ENCODE measurements at regions not wholly inside any gene's neighbourhood (a gene's known extent, or its start where the extent isn't known, plus 50 kb on each side); places are given as distances from the start of the nearest gene placed in this dataset.

DNA sequence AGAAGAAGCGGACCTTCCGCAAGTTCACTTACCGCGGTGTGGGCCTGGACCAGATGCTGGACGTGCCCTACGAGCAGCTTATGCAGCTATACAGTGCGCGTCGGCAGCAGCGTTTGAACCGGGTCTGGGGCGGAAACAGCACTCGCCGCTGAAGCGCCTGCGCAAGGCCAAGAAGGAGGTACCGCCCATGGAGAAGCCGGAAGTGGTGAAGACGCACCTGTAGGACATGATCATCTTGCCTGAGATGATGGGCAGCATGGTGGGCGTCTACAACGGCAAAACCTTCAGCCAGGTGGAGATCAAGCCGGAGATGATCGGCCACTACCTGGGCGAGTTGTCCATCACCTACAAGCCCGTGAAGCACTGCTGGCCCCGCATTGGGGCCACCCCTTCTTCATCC, 390.4 kb upstream of the MEIS2 start:
- no peaks in the 10 kb centered on the region for H3K4me1 ChIP-seq
- no peaks in the 10 kb centered on the region for H3K27me3 ChIP-seq
- intact Hi-C loops (cut with DNase I; ENCODE audit: low total_unique reads), result no loop called here
- peak overlapping the region in 1 of 2 donors; percentile 32 for H3K4me3 ChIP-seq
- 71 to 74% methylated on average over 26 of the region's 26 CpGs for WGBS, 2 donors
- peak; percentile 61 for DNase-seq
- no peaks in the 10 kb centered on the region for H3K36me3 ChIP-seq (ENCODE audit: low read depth, missing control alignments)
- no peak for TF ChIP-seq POLR2A (IDR thresholded peaks at IDR 0.05)
- TF ChIP-seq, protein P1, sequence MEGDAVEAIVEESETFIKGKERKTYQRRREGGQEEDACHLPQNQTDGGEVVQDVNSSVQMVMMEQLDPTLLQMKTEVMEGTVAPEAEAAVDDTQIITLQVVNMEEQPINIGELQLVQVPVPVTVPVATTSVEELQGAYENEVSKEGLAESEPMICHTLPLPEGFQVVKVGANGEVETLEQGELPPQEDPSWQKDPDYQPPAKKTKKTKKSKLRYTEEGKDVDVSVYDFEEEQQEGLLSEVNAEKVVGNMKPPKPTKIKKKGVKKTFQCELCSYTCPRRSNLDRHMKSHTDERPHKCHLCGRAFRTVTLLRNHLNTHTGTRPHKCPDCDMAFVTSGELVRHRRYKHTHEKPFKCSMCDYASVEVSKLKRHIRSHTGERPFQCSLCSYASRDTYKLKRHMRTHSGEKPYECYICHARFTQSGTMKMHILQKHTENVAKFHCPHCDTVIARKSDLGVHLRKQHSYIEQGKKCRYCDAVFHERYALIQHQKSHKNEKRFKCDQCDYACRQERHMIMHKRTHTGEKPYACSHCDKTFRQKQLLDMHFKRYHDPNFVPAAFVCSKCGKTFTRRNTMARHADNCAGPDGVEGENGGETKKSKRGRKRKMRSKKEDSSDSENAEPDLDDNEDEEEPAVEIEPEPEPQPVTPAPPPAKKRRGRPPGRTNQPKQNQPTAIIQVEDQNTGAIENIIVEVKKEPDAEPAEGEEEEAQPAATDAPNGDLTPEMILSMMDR (IDR thresholded peaks at IDR 0.05), result no peak
- H3K9me3 ChIP-seq, result no peaks in the 10 kb centered on the region
- H3K27ac ChIP-seq, result no peak overlapping the region

DNA sequence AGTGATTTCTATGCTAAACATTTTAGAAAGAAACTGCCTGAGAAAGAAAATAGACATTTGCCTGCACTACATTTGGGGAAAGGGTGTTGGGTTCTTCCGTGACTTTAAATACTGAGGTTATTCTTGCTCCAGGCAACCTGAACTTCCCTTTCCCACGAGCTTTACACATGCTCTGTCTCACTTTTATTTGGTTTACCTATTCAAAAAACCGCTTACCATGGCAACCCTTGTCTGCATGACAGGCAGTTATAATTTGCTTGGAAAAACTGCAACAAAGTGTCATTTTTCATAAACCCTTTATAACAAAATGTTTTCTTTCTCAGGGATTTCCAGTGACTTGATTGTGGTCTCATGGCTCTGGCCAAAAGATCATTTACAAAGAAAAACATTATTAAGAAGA, 416.3 kb upstream of the MEIS2 start:
- no peaks in the 10 kb centered on the region for H3K9me3 ChIP-seq
- DNase-seq, result no peak
- H3K27me3 ChIP-seq, result no peaks in the 10 kb centered on the region
- no peaks in the 10 kb centered on the region for H3K36me3 ChIP-seq (ENCODE audit: low read depth, missing control alignments)
- no peak overlapping the region for H3K4me3 ChIP-seq
- no peak overlapping the region for H3K27ac ChIP-seq
- 68 to 72% methylated on average over 3 of the region's 3 CpGs for WGBS, 2 donors
- no peaks in the 10 kb centered on the region for H3K4me1 ChIP-seq
- intact Hi-C loops (cut with DNase I; ENCODE audit: low total_unique reads), result no loop called here
- TF ChIP-seq, protein P1 (IDR thresholded peaks at IDR 0.05), result no peak
- TF ChIP-seq POLR2A (IDR thresholded peaks at IDR 0.05), result no peak

DNA sequence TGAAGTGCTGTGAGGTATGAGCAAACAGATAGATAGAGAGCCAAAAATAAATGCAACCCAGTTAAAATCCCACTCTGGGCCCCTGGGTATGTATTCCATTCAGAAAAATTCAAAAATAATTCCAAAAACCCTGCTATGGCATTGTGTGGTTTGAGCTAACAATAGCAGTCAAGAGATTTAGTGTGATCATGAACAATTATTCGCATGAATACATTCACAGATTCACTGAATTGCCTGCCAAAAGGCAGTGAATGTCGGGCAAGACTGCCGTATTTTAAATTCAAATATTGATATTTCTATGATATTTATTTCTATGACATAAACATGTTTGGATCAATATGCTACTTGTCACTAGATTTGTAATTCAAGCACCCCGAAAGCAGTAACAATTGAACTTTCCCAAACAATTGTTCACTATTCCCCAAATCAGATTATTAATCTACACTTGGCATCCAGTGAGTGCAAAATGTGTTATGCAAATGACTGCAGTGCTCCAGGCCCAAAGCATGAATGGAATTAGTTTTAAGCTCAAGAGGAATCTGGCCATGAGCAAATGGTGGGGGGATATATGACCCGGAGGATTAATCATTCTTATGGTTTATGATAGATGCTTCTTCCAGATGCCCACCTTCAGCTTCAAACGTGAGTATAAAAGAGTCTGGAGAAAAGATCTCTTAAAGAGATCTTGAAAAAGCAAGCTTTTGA, 417.0 kb upstream of the MEIS2 start:
- H3K27me3 ChIP-seq, result no peaks in the 10 kb centered on the region
- no peak overlapping the region for H3K4me3 ChIP-seq
- H3K27ac ChIP-seq, result no peak overlapping the region
- H3K36me3 ChIP-seq (ENCODE audit: low read depth, missing control alignments), result no peaks in the 10 kb centered on the region
- H3K4me1 ChIP-seq, result no peaks in the 10 kb centered on the region
- 76 to 88% methylated on average over 6 of the region's 6 CpGs for whole genome bisulfite sequencing, 2 donors
- H3K9me3 ChIP-seq, result no peaks in the 10 kb centered on the region
- intact Hi-C loops (cut with DNase I; ENCODE audit: low total_unique reads), result no loop called here
- DNase-seq, result no peak
- TF ChIP-seq POLR2A (IDR thresholded peaks at IDR 0.05), result no peak
- TF ChIP-seq, protein P1 (IDR thresholded peaks at IDR 0.05), result no peak

DNA sequence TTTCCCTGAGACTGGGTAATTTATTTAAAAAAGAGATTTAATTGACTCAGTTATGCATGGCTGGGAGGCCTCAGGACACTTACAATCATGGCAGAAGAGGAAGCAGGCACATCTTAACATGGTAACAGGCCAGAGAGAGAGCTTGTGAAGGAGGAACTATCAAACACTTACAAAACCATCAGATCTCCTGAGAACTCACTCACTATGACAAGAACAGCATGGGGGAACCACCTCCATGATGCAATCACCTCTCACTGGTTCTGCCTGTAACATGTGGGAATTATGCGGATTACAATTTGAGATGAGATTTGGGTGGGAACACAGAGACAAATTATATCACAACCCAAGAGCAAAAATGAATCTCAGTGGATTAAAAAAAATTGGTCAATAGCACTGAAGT, 416.0 kb upstream of the TMCO5A start:
- Histone ChIP-seq H3K9me3 (no peaks in the 10 kb centered on the region), H3K36me3 (ENCODE audit: low read depth, missing control alignments) (no peaks in the 10 kb centered on the region), H3K27me3 (no peaks in the 10 kb centered on the region), H3K27ac (no peak overlapping the region), H3K4me3 (no peak overlapping the region), H3K4me1 (no peaks in the 10 kb centered on the region)
- TF ChIP-seq, protein P1 (IDR thresholded peaks at IDR 0.05), result no peak
- no peak for TF ChIP-seq POLR2A (IDR thresholded peaks at IDR 0.05)
- DNase-seq, result no peak
- intact Hi-C loops (cut with DNase I; ENCODE audit: low total_unique reads), result no loop called here
- 86 to 97% methylated on average over 1 of the region's 1 CpG for WGBS, 2 donors

DNA sequence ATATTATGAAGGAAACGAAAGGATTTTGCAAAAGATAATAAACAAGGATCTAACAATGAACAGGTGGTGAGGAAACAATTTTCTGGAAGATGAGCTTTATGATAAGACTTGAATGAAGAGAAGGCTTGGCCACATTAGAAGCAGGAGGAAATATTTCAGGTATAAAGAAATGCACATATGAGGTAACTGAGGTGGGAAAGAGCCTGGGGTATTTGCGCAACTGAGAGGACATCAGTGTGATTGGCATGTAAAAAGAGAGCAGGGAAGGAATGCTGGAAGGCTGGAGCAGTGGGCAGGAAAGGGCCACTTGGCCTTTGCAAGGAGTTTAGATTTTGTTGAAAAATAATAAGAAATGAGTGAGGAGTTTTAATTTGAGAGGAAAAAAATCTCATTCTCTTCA, 414.4 kb upstream of the TMCO5A start:
- no peaks in the 10 kb centered on the region for H3K4me1 ChIP-seq
- no peaks in the 10 kb centered on the region for H3K9me3 ChIP-seq
- 84 to 92% methylated on average over 2 of the region's 2 CpGs for WGBS, 2 donors
- H3K4me3 ChIP-seq, result no peak overlapping the region
- H3K36me3 ChIP-seq (ENCODE audit: low read depth, missing control alignments), result no peaks in the 10 kb centered on the region
- TF ChIP-seq, protein P1 (IDR thresholded peaks at IDR 0.05), result no peak
- no peak for TF ChIP-seq POLR2A (IDR thresholded peaks at IDR 0.05)
- no peak for DNase-seq
- no peak overlapping the region for H3K27ac ChIP-seq
- H3K27me3 ChIP-seq, result no peaks in the 10 kb centered on the region
- intact Hi-C loops (cut with DNase I; ENCODE audit: low total_unique reads), result no loop called here

Data from testis (tissue), 2 donors.